Left lobe of liver (tissue), 2 donors: ENCODE measurements at regions not wholly inside any gene's neighbourhood (a gene's known extent, or its start where the extent isn't known, plus 50 kb on each side); places are given as distances from the start of the nearest gene placed in this dataset.
A peak's percentile ranks its signal among the peaks of the same experiment; 100 is the strongest.
"Not testable (repeated sequence)": the region's sequence is repeated elsewhere in the genome, so short reads cannot be mapped to it uniquely, and the experiment has no call there.

Experiments
- ATAC-seq: fragments of 200-7000 bp; cut with Tn5 transposase; one replicate; pipeline ENCODE4 v1.9.1; 2020; ENCODE audit warnings: mild to moderate bottlenecking, moderate library complexity
- DNase-seq: peaks from one replicate; pipeline ENCODE4 v3.0.0-alpha.2; 2020; ENCODE audit warnings: low spot score
- donor health status: DM: no; HTN: no; CAD: no; lungs with moderate emphysema.
- donor health status: DM: no; HTN: yes; CAD: no.

DNA sequence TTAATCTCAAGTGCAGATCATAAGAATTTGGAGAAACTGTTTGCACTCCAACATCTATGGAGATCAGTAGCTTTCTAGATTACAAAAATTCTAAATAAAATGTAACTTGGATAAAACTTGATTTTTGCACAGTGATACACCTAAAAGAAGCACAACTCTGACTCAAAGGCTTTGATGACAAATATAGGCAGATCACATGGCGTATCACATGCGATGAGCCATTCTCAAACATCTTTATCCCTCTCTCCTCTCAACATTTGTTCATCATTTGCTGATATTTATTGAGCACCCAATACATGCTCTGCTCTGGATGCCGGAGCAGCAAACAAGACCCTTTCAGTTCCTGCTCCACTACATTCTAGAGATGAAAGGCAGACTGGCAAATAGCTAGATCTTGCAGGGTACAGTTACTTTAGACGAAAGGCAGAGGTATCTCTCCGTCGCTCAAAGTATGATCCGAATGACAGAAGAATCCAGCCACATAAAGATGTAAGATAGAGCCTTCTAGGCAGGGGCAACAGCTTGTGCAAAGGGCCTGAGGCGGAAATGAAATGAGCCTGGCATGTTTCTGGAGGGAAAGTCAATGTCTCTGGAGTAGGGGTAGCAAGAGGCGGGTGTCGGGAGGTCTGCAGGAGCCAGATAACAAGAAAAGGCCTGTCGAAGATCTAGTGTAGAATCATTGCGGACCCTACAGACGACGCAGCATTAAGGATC, 145.8 kb upstream of the ERRFI1 start:
- ATAC-seq = no peak
- no peak for DNase-seq

DNA sequence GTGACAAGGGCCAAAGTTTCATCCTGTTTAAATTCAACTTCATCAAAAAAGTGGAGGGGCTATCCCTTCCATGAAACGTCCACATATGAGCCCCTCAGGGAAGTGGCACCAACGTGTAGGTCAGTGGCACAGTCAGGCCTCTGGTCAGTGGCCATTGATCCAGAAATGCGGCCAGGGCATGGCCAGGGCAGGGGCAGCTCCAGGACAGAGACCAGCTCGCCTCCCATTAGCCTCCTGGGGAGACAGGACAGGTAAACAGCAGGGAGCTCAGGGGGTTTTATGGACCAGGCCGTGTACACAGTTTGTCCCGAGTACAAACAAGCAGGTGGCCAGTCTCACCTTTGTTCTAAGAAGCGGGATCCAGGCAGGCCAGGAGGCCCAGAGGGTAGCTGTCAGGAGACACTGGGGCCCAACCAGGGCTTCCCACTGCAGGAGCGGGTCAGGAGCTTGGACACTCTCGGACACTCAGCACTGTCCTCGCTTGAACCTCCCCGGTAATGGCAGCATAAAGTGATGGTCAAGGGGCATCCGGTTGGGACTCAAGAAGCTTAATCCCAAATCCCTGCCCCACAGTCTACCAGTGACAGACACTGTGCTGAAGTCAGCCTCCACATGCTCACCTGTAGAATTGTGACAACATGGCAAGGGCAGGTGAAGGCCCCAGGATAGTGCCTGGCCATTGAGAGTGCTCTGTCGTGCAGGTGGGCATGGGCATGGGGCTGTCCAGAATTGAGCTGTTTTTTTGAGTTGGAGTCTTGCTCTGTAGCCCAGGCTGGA, 144.1 kb upstream of the ERRFI1 start:
- DNase-seq = peak; percentile 96
- ATAC-seq = peak; percentile 85

- DNase-seq (peak; percentile 81), ATAC-seq (peak; percentile 69)
Measured at GRCh38 chr1:8169364-8170058, 143.4 kb upstream of the ERRFI1 start.

GRCh38 chr1:8167936-8168335, 141.8 kb upstream of the ERRFI1 start:
- DNase-seq = no peak
- no peak for ATAC-seq

- ATAC-seq = no peak
- no peak for DNase-seq
Measured at GRCh38 chr1:8166406-8166805, 140.3 kb upstream of the ERRFI1 start.

- DNase-seq = no peak
- ATAC-seq = no peak
Measured at GRCh38 chr1:8165595-8166360, 139.7 kb upstream of the ERRFI1 start.

DNA sequence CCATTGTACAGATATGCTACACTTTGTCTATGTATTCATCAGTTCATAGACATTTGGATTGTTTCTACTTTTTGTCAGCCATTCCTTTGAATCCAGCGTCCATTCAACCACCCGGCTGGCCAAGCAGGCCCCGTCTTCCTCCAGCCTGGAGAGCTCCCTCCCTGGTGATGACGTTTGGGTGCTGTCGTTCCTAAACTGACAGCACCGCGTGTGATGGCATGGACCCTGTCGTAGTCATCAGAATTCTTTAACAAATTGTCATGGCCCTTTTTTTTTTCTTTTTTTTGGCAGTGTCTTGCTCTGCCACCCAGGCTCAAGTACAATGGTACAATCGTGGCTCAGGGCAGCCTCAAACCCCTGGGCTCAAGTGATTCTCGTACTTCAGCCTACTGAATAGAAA, 138.6 kb upstream of the ERRFI1 start:
- ATAC-seq (no peak), DNase-seq (no peak)

DNA sequence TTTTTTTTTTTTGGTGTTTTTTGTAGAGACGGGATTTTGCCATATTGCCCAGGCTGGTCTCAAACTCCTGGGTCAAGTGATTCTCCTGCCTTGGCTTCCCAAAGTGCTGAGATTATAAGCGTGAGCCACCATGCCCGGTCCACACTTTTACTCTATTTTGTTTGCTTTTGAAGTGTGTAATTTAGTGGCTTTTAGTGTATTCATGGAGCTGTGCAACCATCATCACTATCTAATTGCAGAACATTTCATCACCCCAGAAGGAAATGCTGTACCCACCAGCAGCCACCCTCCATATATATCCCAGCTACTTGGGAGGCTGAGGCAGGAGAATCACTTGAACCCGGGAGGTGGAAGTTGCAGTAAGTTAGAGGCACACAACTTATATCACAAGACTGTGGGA, 136.9 kb upstream of the ERRFI1 start:
- DNase-seq (no peak), ATAC-seq (no peak)

DNA sequence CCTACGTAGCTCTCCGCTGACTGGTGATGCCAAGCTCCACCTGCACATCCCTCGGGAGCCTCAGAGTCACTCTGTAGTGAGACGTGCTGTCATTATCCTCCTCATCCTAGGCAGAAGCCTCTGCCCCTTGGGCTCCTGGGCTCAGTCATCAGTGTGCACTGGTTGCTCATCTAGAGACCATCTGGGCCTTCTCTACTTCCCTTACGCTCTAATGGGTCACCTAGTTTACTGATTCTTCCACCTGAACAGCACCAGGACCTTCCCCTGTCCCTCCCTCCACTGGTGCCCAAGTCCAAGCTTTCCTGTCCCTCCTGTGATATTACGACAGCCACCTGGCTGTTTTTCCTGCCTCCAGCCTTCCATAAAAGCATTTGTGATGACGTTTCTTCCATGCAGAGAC, 136.1 kb upstream of the ERRFI1 start:
- peak; percentile 63 for DNase-seq
- ATAC-seq = peak; percentile 92

DNA sequence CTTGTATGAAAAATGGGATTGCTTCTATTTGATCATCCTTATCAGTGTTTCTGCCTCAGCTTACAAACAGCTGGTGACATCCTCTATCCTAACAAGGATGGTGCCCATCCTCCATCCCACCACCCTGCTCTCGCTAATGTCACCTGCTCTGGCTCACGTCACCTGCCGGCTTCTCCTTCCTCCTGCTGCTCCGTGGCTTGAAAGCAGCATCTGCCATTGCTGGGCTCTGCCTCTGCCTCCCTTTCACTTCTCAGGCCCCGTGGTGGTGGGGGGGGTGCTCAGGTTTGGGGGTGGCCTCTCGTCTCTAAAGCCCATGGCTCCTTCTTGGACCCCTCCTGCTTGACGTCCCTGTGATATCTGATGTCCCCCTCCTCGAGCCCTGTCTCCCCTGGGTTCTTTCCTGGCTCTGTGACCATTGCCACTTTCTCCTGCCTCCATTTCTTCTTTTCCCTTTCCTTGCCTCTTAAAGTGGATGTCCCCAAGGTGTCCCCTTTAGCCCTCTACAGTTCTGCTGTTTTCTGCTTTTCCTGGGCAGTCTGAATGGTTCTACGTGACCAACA, 135.5 kb upstream of the ERRFI1 start:
- ATAC-seq (no peak), DNase-seq (no peak)

DNA sequence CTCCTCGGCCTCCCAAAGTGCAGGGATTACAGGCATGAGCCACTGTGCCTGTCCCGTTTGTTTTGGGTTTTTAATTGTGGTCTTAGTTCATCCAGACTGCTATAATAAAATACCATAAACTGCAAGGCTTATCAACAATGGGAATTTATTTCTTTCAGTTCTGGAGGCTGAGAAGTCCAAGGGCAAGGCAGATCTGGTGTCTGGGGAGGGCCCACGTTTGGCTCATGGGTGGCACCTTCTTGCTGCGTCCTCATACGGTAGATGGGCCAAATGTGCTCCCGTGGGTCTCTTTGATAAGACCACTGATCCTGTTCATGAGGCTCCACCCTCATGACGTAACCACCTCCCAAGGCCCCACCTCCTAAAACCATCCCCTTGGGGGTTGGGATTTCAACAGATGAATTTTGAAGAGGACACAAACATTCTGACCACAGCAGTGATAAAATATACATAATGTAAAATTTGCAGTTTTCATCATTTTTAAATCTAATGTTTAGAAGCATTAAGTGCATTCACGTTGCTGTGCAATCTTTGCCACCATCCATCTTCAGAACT, 133.4 kb upstream of the ERRFI1 start:
- no peak for ATAC-seq
- DNase-seq = no peak

DNA sequence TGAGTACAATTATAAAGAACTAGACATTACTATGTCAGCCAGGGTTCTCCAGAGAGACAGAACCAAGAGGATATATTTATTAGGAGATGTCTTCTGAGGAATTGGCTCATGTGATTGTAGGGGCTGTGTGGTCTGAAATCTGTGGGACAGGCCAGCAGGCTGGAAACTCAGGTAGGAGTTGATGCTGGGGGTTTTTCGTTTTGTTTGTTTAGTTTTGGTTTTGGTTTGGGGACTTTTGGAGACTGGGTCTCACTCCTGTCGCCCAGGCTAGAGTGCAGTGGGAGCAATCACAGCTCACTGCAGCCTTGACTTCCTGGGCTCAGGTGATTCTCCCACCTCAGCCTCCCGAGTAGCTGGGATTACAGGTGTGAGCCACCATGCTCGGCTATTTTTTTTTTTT, 132.9 kb upstream of the ERRFI1 start:
- no peak for ATAC-seq

GRCh38 chr1:8157765-8158164, 131.7 kb upstream of the ERRFI1 start:
- DNase-seq = no peak
- no peak for ATAC-seq

More for the DNA sequence above, 132.9 kb upstream of the ERRFI1 start:
- no peak for DNase-seq

- no peak for ATAC-seq
- DNase-seq = no peak
Measured at GRCh38 chr1:8155528-8156186, 129.5 kb upstream of the ERRFI1 start.

DNA sequence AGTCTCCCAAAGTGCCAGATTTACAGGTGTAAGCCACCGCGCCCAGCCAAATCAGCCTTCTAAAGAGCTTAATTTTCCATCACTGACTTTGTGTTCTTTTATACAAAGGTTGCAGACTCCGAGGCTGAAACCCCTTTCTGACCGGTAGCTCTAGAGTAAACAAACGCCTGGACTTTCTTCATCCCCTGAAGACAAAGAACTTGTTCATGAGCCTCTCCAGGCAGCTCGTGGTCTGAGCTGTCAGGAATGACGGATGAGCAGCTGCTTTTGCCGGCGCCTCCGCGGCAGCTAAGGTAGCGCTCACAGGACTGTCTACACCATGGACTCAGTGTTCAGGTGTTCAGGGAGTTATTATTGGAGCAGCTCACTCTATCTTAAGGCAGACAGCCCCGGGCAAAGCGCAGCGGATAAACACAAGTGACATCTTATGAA, 128.5 kb upstream of the ERRFI1 start:
- ATAC-seq (peak; percentile 21), DNase-seq (no peak)

DNA sequence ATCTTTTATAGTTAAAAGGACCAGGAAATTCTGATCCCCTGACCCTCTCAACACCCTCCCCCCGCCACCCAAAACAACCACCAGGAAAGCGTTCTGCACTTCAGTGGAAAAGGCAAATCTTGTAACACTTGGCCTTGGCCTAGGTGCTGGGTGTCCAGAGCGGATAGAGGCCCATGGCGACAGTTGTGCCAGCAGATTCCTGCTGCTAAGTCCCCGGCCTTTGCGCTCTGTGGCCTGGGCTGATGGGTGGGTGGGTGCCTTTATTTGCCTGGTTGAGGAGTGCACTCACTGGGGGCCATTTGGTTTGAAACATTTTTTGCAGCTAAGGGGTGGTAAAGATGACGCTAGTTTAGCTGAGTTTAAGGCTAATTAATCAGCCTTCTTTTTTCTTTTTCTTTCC, 127.9 kb upstream of the ERRFI1 start:
- no peak for DNase-seq
- ATAC-seq = no peak

DNA sequence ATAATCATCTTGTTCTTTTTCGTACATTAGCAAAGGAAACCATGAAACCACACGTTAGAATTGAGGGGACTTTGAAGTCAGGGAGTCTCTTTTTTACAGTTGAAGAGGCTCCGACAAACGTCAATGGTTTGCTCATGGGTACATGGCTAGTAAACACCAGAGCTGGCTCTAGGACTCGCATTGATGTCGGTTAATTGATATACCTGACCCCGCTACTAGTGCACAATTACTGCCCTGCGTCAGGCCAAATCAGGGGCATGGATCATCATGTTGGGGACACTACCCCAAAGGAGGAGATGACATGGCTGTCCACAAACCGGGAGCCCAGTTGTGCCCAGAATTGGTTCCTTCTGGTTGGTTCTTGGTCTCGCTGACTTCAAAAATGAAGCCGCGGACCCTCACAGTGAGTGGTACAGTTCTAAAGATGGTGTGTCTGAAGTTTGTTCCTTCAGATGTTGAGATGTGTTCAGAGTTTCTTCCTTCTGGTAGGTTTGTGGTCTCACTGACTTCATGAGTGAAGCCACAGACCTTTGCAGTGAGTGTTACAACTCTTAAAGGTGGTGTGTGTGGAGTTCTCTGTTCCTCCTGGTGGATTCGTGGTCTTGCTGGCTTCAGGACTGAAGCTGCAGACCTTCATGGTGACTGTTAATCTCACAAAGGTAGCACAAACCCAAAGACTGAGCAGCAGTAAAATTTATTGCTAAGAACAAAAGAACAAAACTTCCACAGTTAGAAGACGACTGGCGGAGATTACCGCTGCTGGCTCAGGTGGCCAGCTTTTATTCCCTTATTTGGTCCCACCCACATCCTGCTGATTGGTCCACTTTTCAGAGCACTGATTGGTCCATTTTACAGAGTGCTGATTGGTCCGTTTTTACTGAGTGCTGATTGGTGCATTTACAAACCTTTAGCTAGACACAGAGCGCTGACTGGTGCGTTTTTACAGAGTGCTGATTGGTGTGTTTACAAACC, 126.9 kb upstream of the ERRFI1 start:
- ATAC-seq = no peak

DNA sequence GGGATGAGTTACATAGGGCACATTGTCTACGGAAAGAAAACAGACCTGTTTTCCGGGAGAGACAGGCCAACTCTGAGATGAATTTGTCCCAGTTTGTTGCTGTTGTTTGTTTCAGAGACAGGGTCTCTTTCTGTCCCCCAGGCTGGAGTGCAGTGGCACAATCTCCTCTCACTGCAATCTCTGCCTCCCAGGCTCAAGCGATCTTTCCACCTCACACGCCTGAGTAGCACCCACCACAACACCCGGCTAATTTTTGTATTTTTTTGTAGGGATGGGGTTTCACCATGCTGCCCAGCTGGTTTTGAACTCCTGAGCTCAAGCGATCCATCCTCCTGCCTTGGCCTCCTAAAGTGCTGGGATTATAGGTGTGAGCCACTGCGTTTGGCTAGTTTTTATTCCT, 125.5 kb upstream of the ERRFI1 start:
- DNase-seq (no peak), ATAC-seq (no peak)

More for the DNA sequence above, 126.9 kb upstream of the ERRFI1 start:
- no peak for DNase-seq

DNA sequence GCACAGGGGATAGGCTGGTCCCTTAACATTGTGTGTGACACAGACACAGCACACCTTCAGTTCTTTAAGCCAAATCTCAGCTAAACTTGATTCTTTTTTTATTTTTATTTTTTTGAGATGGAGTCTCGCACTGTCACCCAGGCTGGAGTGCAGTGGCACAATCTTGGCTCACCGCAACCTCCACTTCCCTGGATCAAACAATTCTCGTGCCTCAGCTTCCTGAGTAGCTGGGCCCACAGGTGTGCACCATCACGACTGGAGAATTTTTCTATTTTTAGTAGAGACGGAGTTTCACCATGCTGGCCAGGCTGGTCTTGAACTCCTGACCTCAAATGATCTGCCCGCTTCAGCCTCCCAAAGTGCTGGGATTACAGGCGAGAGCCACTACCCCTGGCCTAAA, 123.6 kb upstream of the ERRFI1 start:
- ATAC-seq, DNase-seq: not testable (repeated sequence)
